H1 (cell line): ENCODE measurements at regions not wholly inside any gene's neighbourhood (a gene's known extent, or its start where the extent isn't known, plus 50 kb on each side); places are given as distances from the start of the nearest gene placed in this dataset.

ENCODE experiments used
- PHF8 ChIP-seq: fragments of 200-600 bp; sonication (generic); conservative IDR thresholded peaks from 2 replicates; pipeline ENCODE4 v1.7.1; 2012; ENCODE audit warnings: low read depth, mild to moderate bottlenecking, inconsistent platforms, low read length, moderate library complexity

DNA sequence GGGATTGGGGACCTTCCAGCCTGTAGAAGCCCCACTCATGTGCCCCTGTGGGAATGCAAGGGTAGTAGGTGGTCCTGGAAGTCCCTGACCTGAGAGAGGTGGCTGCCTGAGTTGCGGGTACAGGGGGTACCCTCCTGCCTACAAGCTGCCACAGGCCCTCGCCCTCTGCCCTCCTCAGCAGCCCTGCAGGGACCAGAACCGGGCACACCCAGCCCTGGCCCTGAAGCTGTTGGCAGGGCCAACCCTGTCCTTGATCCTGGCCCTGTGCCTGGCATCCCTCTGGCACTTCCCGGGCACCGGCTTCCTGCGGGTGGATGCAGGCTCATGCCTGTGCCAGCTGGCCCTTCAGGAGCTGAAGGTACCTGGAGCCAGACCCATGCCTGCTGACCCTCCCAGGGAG lies 54.9 kb upstream of the ELN start (continued):
- no peak for TF ChIP-seq PHF8
